HG03575 (cell line): ENCODE measurements at regions not wholly inside any gene's neighbourhood (a gene's known extent, or its start where the extent isn't known, plus 50 kb on each side); places are given as distances from the start of the nearest gene placed in this dataset.

Experiments used
- ATAC-seq: cut with Tn5 transposase; IDR thresholded peaks from one replicate; pipeline ENCODE4 v1.9.1; 2021; ENCODE audit not compliant: unreplicated experiment, insufficient number of reproducible peaks, low FRiP score; ENCODE audit errors: extremely low read depth

- ATAC-seq = no peak
Measured at GRCh38 chr9:89776795-89777525, 172.1 kb downstream of the GADD45G start.

- ATAC-seq = no peak
Measured at GRCh38 chr9:89777544-89777943, 172.7 kb downstream of the GADD45G start.

GRCh38 chr9:89778100-89779090 is 173.6 kb downstream of the GADD45G start:
- ATAC-seq = no peak

GRCh38 chr9:89779405-89780203 is 174.8 kb downstream of the GADD45G start:
- no peak for ATAC-seq

GRCh38 chr9:89780959-89781358 is 176.1 kb downstream of the GADD45G start:
- ATAC-seq = no peak

GRCh38 chr9:89781838-89782540 is 177.2 kb downstream of the GADD45G start:
- peak; percentile 70 for ATAC-seq

- ATAC-seq = no peak
Measured at GRCh38 chr9:89786655-89787054, 181.8 kb downstream of the GADD45G start.

- ATAC-seq = no peak
Measured at GRCh38 chr9:89787595-89787994, 182.8 kb downstream of the GADD45G start.

- ATAC-seq = no peak
Measured at GRCh38 chr9:89788434-89788833, 183.6 kb downstream of the GADD45G start.

- ATAC-seq = no peak
Measured at GRCh38 chr9:89789922-89790510, 185.2 kb downstream of the GADD45G start.

- no peak for ATAC-seq
Measured at GRCh38 chr9:89790542-89791109, 185.8 kb downstream of the GADD45G start.

GRCh38 chr9:89791754-89792153 is 186.9 kb downstream of the GADD45G start:
- ATAC-seq = no peak

- no peak for ATAC-seq
Measured at GRCh38 chr9:89792189-89793123, 187.6 kb downstream of the GADD45G start.

- ATAC-seq = no peak
Measured at GRCh38 chr9:89793124-89793495, 188.3 kb downstream of the GADD45G start.

- ATAC-seq = no peak
Measured at GRCh38 chr9:89793551-89793950, 188.7 kb downstream of the GADD45G start.

- ATAC-seq = no peak
Measured at GRCh38 chr9:89794918-89795317, 190.1 kb downstream of the GADD45G start.

- ATAC-seq = no peak
Measured at GRCh38 chr9:89795538-89796195, 190.9 kb downstream of the GADD45G start.
